Prostate gland (tissue), 2 donors: ENCODE measurements at regions not wholly inside any gene's neighbourhood (a gene's known extent, or its start where the extent isn't known, plus 50 kb on each side); places are given as distances from the start of the nearest gene placed in this dataset.

Experiments used
- CTCF ChIP-seq, 4 experiments: fragments of 200-600 bp in 2 of 4; fragments of 450-650 bp in 2 of 4; sonication (generic) in 2 of 4; IDR thresholded peaks; 1 replicate in 3 of 4; 2 replicates in 1 of 4; pipeline ENCODE4 v1.5.1; 2016 to 2019; ENCODE audit warnings: antibody characterized with exemption in 4 of 4, mild to moderate bottlenecking in 2 of 4, moderate library complexity in 2 of 4
- POLR2A ChIP-seq: fragments of 450-650 bp; IDR thresholded peaks from one replicate; pipeline ENCODE4 v1.6.1; 2016; ENCODE audit warnings: antibody characterized with exemption, mild to moderate bottlenecking
- POLR2AphosphoS5 ChIP-seq: sonication (generic); formaldehyde crosslinking; IDR thresholded peaks from one replicate; pipeline ENCODE4 v1.6.1; 2017; ENCODE audit warnings: antibody characterized with exemption

GRCh38 chr20:48339986-48340882 lies 487.6 kb downstream of the PREX1 start:
- no peak for TF ChIP-seq POLR2AphosphoS5
- no peak for TF ChIP-seq CTCF (IDR thresholded peaks at IDR 0.05)
- TF ChIP-seq POLR2A, result no peak
